HepG2 (cell line): ENCODE measurements at regions not wholly inside any gene's neighbourhood (a gene's known extent, or its start where the extent isn't known, plus 50 kb on each side); places are given as distances from the start of the nearest gene placed in this dataset.
"Not testable (repeated sequence)": the region's sequence is repeated elsewhere in the genome, so short reads cannot be mapped to it uniquely, and the experiment has no call there.

Source experiments
- MTF2 ChIP-seq: sonication (generic); formaldehyde crosslinking; IDR thresholded peaks from 2 replicates; pipeline ENCODE4 v1.5.0; 2020; ENCODE audit warnings: missing genetic modification reagents, borderline replicate concordance
- NBN ChIP-seq: fragments of 450-650 bp; conservative IDR thresholded peaks from 2 replicates; pipeline ENCODE4 v1.6.1; 2017
- TCF12 ChIP-seq, 2 experiments: fragments of 450-650 bp in 1 of 2; sonication (generic) in 1 of 2; formaldehyde crosslinking in 1 of 2; IDR thresholded peaks; 2 replicates each; pipeline versions ENCODE4 v1.6.1 to v1.8.0; 2017 to 2022; ENCODE audit warnings: antibody characterized with exemption in 1 of 2, mild to moderate bottlenecking in 1 of 2, missing genetic modification reagents in 1 of 2, moderate library complexity in 1 of 2
- U2AF2 ChIP-seq: fragments of 200-400 bp; formaldehyde crosslinking; IDR thresholded peaks from 2 replicates; pipeline ENCODE4 v1.6.1; 2017; ENCODE audit warnings: low read depth, mild to moderate bottlenecking, low read length
- TF ChIP-seq, protein P1 (sequence below): sonication (generic); formaldehyde crosslinking; IDR thresholded peaks from 2 replicates; pipeline ENCODE4 v1.4.0; 2020; ENCODE audit warnings: missing genetic modification reagents

DNA sequence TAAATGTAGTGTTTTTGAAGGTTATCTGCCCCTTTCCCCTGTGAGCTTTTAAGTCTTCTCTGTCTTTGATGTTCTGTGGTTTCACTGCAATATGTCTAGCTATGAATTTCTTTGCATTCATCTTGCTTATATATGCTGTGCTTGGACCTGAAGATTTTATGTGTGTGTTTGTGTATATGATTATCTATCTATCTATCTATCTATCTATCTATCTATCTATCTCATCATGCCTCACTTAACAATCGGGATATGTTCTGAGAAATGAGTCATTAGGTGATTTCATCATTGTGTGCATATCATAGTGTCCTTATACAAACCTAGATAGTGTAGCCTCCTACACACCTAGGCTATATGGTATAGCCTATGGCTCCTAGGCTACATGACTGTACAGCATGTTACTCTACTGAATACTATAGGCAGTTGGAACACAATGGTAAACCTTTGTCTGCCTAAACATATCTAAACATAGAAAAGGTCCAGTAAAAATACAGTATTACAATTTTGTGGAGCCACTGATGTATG, 173.9 kb downstream of the NPIPA7 start:
- TF ChIP-seq NBN; U2AF2; MTF2; TCF12 (IDR thresholded peaks at IDR 0.05); TCF12 (CRISPR knock-in tag; IDR thresholded peaks at IDR 0.05): not testable (repeated sequence)
- TF ChIP-seq, protein P1, sequence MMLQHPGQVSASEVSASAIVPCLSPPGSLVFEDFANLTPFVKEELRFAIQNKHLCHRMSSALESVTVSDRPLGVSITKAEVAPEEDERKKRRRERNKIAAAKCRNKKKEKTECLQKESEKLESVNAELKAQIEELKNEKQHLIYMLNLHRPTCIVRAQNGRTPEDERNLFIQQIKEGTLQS (CRISPR knock-in tag): not testable (repeated sequence)
